BE2C (cell line): ENCODE measurements at regions not wholly inside any gene's neighbourhood (a gene's known extent, or its start where the extent isn't known, plus 50 kb on each side); places are given as distances from the start of the nearest gene placed in this dataset.
A peak's percentile ranks its signal among the peaks of the same experiment; 100 is the strongest.

ENCODE experiments used
- DNase-seq: peaks from one replicate; pipeline ENCODE4 v3.0.0-alpha.2; 2020
- H3K27me3 ChIP-seq: fragments of 250-450 bp; sonication (Bioruptor Pico); 2 replicates; pipeline ENCODE4 v1.5.1; 2020; ENCODE audit warnings: mild to moderate bottlenecking
- H3K36me3 ChIP-seq: fragments of 250-450 bp; sonication (Bioruptor Pico); 2 replicates; pipeline ENCODE4 v1.5.1; 2020; ENCODE audit warnings: mild to moderate bottlenecking
- H3K4me1 ChIP-seq: fragments of 250-450 bp; sonication (Bioruptor Pico); 2 replicates; pipeline ENCODE4 v1.5.1; 2020
- H3K4me3 ChIP-seq: 2 replicates; pipeline ENCODE4 v1.5.1; 2011; ENCODE audit warnings: low read depth, low read length
- H3K9me3 ChIP-seq: fragments of 250-450 bp; sonication (Bioruptor Pico); 2 replicates; pipeline ENCODE4 v1.5.1; 2020
- TF ChIP-seq, protein P1 (sequence below): IDR thresholded peaks from 2 replicates; pipeline ENCODE4 v1.5.1; 2012; ENCODE audit warnings: mild to moderate bottlenecking, low read depth, low read length

- DNase-seq = no peak
- H3K36me3 ChIP-seq = no peaks in the 10 kb centered on the region
- no peaks in the 10 kb centered on the region for H3K27me3 ChIP-seq
- H3K4me1 ChIP-seq = peaks cover 6% of the 10 kb centered on the region; the same call in 1 of the 2 replicates
- TF ChIP-seq, protein P1, sequence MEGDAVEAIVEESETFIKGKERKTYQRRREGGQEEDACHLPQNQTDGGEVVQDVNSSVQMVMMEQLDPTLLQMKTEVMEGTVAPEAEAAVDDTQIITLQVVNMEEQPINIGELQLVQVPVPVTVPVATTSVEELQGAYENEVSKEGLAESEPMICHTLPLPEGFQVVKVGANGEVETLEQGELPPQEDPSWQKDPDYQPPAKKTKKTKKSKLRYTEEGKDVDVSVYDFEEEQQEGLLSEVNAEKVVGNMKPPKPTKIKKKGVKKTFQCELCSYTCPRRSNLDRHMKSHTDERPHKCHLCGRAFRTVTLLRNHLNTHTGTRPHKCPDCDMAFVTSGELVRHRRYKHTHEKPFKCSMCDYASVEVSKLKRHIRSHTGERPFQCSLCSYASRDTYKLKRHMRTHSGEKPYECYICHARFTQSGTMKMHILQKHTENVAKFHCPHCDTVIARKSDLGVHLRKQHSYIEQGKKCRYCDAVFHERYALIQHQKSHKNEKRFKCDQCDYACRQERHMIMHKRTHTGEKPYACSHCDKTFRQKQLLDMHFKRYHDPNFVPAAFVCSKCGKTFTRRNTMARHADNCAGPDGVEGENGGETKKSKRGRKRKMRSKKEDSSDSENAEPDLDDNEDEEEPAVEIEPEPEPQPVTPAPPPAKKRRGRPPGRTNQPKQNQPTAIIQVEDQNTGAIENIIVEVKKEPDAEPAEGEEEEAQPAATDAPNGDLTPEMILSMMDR = no peak
- H3K4me3 ChIP-seq = no peak overlapping the region
- no peaks in the 10 kb centered on the region for H3K9me3 ChIP-seq
These were observed 90.2 kb upstream of the SULF2 start for GRCh38 chr20:47875297-47876025.

DNA sequence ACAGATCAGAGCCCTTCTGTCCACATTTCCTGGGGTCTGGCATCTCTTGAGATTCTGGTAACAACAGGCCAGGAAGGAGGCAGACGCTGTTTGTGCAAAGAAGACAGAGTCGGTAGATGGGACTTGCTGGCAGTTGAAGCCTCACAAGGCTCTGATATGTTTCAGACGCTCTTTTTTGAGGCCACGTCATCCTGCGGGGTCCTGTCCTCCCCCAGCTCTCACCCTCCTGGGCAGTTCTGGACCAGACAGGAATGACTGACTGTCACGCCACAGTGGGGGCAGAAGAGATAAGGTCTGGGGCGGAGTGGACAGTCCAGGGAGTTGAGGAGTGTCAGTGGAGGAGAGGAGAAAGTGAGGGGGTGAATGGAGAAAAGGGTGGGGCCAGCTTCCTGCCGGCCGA is 87.1 kb upstream of the SULF2 start:
- TF ChIP-seq, protein P1 = no peak

GRCh38 chr20:47870475-47870874 is 85.2 kb upstream of the SULF2 start:
- Histone ChIP-seq H3K27me3 (no peaks in the 10 kb centered on the region), H3K4me3 (no peak overlapping the region), H3K9me3 (no peaks in the 10 kb centered on the region), H3K36me3 (no peaks in the 10 kb centered on the region), H3K4me1 (peaks cover 6% of the 10 kb centered on the region; the same call in 1 of the 2 replicates)
- TF ChIP-seq, protein P1 = no peak
- no peak for DNase-seq

More for the DNA sequence above, 87.1 kb upstream of the SULF2 start:
- H3K9me3 ChIP-seq = no peaks in the 10 kb centered on the region
- H3K36me3 ChIP-seq = no peaks in the 10 kb centered on the region
- DNase-seq = peak; percentile 26
- H3K4me3 ChIP-seq = no peak overlapping the region
- peaks cover 6% of the 10 kb centered on the region; the same call in 1 of the 2 replicates for H3K4me1 ChIP-seq
- H3K27me3 ChIP-seq = no peaks in the 10 kb centered on the region

DNA sequence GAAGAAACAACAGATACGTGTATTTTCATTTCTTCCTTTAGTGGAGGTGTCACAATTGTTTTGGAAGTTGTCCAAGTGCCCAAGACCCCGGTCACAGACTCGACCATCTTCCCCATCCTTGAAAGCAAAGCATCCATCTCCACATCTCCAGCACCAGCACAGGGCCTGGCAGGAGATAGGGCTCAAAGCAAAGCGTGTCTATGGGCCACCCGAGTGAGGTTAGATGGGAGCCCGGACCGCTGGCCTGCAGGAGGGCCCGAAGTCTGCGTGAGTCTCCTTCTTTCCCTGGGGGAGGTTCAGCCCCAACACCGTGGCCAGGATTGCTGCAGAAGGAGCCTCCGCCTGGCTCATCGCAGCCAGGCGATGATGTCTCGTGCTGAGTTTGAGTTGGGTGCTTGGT is 83.5 kb upstream of the SULF2 start:
- DNase-seq = no peak
- Histone ChIP-seq H3K4me1 (peaks cover 6% of the 10 kb centered on the region; the same call in 1 of the 2 replicates), H3K4me3 (no peak overlapping the region), H3K36me3 (no peaks in the 10 kb centered on the region), H3K27me3 (peaks cover 4% of the 10 kb centered on the region; the same call in 1 of the 2 replicates), H3K9me3 (no peaks in the 10 kb centered on the region)
- TF ChIP-seq, protein P1 = no peak

DNA sequence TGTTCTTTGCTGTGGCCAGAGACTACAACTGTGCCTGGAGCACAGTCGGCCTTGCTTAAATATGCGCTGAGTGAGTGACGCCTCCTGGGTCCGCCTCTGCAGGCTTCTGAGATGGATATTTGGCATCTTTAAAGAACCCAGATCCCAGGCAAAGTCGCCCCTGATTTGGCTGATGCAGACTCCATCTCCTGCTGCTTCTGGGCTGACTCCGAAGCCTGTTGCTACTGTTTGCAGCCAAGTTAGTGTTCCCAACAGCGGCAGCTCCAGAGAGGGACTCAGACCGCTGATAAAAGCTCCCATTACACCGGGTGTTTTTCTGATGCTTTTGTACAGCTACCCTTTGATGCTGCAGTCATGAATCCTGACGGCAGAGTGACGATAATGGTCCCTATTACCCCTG is 83.0 kb upstream of the SULF2 start:
- H3K36me3 ChIP-seq = no peaks in the 10 kb centered on the region
- TF ChIP-seq, protein P1 = no peak
- no peak for DNase-seq
- peaks cover under 1% of the 10 kb centered on the region; the same call in 1 of the 2 replicates for H3K9me3 ChIP-seq
- H3K27me3 ChIP-seq = peaks cover 4% of the 10 kb centered on the region; the same call in 1 of the 2 replicates
- no peak overlapping the region for H3K4me3 ChIP-seq
- H3K4me1 ChIP-seq = peaks cover 6% of the 10 kb centered on the region; the same call in 1 of the 2 replicates

GRCh38 chr20:47867831-47868230 is 82.5 kb upstream of the SULF2 start:
- TF ChIP-seq, protein P1 = no peak
- Histone ChIP-seq H3K36me3 (no peaks in the 10 kb centered on the region), H3K27me3 (peaks cover 4% of the 10 kb centered on the region; the same call in 1 of the 2 replicates), H3K9me3 (peaks cover 3% of the 10 kb centered on the region; the same call in 1 of the 2 replicates), H3K4me1 (peaks cover 6% of the 10 kb centered on the region; the same call in 1 of the 2 replicates), H3K4me3 (no peak overlapping the region)
- DNase-seq = no peak
